Bone marrow (tissue), 2 donors: ENCODE measurements at regions not wholly inside any gene's neighbourhood (a gene's known extent, or its start where the extent isn't known, plus 50 kb on each side); places are given as distances from the start of the nearest gene placed in this dataset.
"Not testable (repeated sequence)": the region's sequence is repeated elsewhere in the genome, so short reads cannot be mapped to it uniquely, and the experiment has no call there.

Experiments used
- DNase-seq, 2 donors: peaks; one replicate each; lab custom pipeline; 2025; lab: John Stamatoyannopoulos, UW

DNA sequence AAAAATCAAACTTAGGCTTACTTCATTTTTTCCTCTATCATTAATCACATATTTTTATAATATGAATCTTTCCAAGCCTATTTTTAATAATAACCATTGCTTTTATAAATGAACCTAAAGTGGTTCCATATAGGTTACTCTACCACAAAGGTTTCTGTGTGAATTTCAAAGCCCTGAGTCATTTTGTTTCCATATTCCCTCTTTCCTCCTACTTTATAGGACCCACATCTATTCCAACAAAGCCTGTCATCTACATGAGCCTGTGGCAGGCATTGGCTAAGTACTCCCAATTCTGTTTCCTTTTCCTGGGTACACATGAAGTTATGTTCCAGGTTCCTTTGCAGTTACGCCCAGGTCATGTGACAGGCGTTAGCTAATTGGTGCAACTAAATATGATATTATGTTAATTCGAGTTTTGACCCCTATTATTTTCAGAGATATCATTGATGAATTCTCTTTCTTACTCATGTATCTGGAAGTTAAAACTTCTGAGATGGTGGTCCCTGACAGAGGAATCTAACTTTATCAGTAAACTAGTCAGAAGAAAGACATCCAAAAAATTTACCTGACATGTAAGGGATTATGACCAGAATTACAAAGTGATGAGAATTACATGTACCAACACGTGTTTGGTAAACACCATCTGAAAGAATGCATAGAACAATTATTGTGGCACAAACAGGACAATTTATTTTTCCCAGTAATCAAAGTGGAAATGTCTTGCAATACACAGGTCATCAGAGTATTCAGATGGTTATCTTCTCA lies 1264.0 kb upstream of the CNTN5 start:
- no peak for DNase-seq

DNA sequence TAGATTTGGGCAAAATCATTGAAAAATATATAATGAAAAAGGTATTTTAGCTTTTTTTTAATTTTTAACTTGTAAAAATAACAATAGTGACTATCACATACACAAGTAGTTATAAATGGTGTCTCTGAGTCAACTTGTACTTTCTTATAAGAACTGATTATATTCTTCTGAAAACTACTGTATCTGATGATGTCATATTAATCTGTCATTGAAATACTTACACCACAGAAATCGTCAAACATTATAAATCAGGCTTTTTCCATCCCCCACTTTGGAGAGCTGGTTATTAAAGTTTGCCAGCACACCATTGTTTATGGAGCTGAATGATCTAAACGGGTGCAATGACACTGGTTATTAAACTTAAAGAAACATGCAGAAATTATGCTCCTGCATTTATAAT lies 1259.6 kb upstream of the CNTN5 start:
- DNase-seq: no peak

DNA sequence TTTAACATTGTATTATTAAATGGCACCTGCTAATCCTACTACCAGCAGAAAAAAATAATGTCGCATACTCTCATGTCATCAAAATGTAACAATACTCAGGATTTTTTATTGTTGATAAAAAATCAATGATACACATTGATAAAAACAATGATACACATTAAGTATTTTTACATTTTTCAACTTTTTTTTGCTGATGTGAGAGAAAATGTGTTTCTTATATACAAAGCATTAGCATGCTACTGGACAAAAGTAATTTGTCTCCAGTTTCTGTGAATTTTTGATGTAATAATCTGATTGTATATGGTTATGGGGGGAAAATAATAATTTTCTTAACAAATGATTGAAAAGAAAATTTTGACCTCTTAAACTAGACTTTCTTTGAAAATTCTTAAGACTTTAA lies 1256.6 kb upstream of the CNTN5 start:
- DNase-seq: no peak

DNA sequence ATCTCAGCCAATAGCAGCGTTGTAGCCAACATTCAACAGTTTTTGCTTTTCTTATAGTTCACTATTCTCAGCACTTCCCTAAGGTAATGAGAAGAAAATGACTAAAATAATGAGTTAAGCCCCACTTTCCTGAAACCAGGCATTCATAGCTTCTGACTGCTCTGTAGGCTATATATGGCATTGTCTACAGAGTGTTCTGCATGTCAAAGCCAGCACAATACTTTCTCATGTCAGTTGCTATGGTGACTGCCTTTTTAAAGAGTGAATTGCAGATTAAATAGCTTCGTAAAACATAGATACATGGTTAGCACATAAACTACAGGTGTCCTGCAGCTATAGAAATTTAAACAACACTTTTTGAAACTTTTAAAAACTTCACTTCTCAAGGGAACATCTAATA lies 1256.1 kb upstream of the CNTN5 start:
- DNase-seq: no peak

DNA sequence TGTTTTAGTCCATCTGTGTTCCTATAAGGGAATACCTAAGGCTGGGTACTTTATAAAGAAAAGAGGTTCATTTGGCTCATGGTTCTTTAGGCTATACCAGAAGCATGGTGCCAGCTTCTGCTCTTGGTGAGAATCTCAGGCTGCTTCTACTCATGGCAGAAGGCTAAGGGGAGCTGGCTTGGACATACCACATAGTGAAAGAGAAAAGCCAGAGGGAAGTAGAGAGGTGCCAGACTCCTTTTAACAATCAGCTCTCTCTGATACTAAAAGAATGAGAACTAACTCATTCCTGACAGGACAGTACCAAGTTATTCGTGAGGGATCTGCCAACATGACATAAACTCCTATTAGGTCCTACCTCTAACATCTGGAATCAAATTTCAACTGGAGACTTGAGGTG lies 1250.2 kb upstream of the CNTN5 start:
- DNase-seq: no peak

DNA sequence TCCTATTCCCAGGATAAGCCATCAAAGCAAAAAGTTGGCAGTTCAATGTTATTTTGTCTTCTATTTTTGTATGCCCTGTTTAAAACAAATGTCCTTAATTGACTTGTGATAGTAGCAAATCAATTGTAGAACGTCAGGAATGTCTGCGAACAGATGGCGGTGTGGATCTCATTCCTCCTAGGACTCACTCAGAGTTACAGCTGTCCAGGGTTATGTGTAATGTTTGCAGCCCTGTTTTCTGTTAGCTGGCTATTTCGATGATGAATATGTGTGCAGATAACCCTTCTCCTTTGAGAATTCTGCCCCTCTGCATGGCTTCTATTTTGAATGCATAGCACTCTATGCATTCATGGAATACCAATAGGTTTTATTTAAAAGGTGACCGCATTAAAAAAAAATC lies 1248.0 kb upstream of the CNTN5 start:
- no peak for DNase-seq

GRCh38 chr11:97784388-97784787 lies 1236.4 kb upstream of the CNTN5 start:
- DNase-seq: not testable (repeated sequence)

GRCh38 chr11:97786961-97787360 lies 1233.8 kb upstream of the CNTN5 start:
- no peak for DNase-seq

- DNase-seq: no peak
Measured at GRCh38 chr11:97794876-97795275, 1225.9 kb upstream of the CNTN5 start.

- no peak for DNase-seq
Measured at GRCh38 chr11:97800891-97801290, 1219.9 kb upstream of the CNTN5 start.

DNA sequence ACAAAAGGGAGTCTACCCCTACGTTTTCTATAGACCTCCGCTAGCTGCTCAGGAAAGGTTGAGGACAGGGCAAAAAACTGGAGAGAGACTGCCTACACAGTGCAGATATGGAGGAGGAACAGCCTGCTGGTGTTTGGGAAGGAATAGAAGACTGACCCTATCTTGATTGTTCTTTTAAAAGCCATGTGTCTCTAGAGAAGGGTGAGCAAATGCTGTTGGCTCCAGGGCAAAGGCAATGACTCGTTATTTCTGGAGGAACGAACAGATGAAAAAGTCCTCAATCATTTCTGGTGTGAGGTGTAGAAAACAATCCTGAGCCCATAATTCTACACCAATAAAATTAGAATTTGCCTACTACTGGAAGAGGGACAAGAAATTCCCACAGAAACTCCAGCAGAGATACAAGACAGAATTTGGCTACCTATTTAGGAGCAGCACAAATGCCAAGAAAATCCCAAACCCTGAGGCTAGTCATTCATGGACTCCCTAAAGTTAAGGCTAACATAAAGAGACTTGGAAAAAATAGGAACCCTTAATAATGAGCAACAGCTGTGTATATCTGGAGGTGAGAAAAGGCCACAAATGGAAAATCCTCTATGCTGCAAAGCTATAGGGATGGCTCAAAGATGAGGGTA lies 1206.3 kb upstream of the CNTN5 start:
- no peak for DNase-seq

DNA sequence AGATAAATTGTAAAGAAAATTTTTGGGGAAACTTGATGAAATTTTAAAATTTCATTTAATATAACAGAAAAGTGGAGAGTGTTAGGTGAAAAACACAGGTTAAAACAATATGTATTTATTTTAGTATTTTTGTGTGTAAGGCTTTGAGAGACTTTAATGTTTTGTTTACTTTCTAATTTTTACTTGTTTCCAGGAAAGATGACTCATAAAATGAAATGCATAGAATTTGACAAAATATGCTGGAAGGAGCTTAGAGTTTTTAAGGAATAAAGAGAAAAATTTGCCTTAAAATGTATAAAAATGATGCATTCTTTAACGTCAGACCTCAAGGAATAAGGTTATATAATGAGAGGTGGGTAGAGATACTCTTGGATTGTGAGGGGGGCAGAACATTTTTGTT lies 1205.1 kb upstream of the CNTN5 start:
- no peak for DNase-seq

DNA sequence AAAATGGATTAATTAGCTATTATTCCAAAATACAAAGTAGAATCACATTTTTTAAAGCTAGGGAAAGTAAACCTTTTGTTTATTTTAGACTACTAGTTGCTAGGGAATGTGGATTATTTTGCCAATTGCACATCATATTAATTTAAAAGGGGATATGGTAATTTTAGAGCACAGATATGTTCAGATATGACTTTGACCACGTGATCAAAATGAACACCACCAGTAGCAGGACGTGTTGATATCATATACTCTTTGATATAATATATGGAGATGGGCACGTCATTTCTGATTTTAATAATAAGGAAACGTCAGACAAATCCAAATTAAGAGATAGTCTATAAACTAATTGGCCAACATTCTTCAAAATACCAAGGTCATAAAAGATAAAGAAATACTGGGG lies 1188.3 kb upstream of the CNTN5 start:
- DNase-seq: no peak

DNA sequence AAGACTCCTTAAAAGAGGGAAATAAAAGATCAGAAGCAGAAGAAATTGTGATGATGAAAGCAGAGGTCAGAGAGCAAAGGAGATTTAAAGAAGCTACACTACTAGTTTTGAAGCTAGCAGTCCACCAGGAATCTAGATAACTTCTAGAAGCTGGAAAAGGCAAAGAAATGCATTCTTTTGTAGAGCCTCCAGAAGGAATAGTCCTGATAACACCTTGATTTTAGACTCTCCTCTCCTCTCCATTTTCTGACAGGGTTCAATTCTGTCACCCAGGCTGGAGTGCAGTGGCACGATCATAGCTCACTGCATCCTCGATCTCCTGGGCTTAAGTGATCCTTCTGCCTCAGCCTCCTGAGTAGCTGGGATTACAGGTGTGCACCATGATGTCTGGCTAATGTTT lies 1187.3 kb upstream of the CNTN5 start:
- no peak for DNase-seq

DNA sequence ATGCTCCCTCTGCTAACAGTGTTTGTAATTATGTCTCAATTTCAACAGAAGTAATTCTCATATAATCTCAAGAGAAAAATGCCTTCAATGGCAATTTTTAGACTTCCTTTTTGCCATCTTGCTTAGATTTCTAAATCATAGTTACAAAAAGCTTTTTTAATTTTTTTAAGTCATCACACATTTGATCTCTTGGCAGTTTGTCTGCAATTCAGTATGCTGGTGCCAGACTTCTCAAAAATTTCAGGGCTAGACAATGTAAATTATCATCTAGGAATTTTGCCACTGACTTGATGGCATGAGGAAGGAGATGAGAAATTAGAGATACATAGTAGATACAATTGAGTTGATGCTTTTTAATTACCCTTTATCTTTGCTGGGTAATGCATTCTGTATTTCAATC lies 1176.7 kb upstream of the CNTN5 start:
- no peak for DNase-seq

- DNase-seq: no peak
Measured at GRCh38 chr11:97847730-97848129, 1173.0 kb upstream of the CNTN5 start.

DNA sequence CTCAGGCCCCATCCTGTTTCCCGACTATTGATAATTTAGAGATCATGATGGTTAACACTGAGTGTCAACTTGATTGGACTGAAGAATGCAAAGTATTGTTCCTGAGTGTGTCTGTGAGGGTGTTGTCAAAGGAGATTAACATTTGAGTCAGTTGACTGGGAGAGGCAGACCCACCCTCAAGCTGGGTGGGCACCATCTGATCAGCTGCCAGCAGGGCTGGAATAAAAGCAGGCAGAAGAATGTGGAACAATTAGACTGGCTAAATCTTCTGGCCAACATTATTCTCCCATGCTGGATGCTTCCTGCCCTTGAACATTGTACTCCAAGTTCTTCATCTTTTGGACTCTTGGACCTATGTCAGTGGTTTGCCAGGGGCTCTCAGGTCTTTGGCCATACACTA lies 1170.0 kb upstream of the CNTN5 start:
- no peak for DNase-seq

GRCh38 chr11:97854357-97854756 lies 1166.4 kb upstream of the CNTN5 start:
- no peak for DNase-seq

- DNase-seq: no peak
Measured at GRCh38 chr11:97854877-97855276, 1165.9 kb upstream of the CNTN5 start.

DNA sequence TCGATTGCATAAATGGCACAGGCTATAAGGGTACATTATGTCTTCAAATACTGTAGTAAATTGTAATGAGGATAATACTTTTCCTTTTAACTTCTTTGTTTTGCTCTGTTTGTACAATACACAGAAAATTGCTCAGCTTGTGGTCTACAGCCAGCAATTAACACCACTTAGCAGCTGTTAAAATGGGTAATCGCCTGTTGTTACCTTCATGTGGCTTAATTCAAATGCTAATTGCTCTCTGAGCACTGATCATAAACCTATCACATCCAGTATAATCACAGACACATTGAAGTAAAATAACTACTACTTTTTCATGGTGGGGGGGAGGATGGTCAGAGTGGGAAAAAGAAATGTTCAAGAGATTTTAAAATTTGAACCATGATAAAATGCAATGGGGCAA lies 1164.1 kb upstream of the CNTN5 start:
- no peak for DNase-seq

DNA sequence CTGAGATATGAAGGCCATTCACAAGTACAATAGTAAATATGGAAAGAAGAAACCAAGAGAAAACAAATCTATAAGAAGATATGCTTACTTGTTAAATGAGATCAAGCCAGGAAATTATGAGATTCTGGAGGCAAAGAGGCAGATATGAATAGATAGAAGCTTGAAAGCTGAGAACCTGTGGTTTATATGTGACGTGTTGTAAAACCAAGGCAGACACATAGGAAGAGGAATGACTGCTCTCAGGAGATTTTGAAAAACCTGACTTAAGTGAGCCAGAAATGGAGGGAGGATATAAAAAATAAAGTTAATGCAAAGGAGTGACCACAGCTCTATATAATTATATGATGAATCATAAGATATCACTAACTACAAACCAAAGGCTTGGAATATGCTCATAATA lies 1160.5 kb upstream of the CNTN5 start:
- no peak for DNase-seq

DNA sequence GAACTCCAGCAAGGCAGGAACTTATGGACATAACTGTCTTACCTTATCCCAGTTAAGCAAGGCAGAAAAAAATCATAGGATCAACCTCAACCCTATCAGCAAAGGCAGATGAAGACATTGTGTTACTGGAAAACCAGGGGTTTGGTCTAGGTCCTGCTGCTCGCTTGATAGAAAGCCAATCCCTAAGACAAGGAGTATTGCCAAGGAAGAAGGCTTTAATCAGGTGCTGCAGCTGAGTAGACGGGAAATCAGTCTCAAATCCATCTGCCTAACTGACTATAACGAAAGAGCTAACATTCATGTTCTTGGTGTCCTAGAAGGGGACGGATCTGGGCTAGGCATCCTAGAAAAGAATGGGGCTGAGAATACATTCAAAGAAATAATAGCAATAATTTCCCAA lies 1158.7 kb upstream of the CNTN5 start:
- no peak for DNase-seq

GRCh38 chr11:97865424-97866012 lies 1155.2 kb upstream of the CNTN5 start:
- no peak for DNase-seq

GRCh38 chr11:97871816-97872215 lies 1148.9 kb upstream of the CNTN5 start:
- no peak for DNase-seq
